Panc1 (cell line): ENCODE measurements at regions not wholly inside any gene's neighbourhood (a gene's known extent, or its start where the extent isn't known, plus 50 kb on each side); places are given as distances from the start of the nearest gene placed in this dataset.

Source experiments
- CTCF ChIP-seq: fragments of 450-650 bp; IDR thresholded peaks from 2 replicates; pipeline ENCODE4 v1.5.1; 2017; ENCODE audit warnings: mild to moderate bottlenecking
- POLR2AphosphoS5 ChIP-seq: IDR thresholded peaks from 2 replicates; pipeline ENCODE4 v1.6.1; 2012; ENCODE audit warnings: mild to moderate bottlenecking, low read depth, low read length, moderate library complexity
- SIN3A ChIP-seq: IDR thresholded peaks from 2 replicates; pipeline ENCODE4 v1.6.1; 2012; ENCODE audit warnings: low read depth, mild to moderate bottlenecking, low read length, moderate library complexity, borderline replicate concordance; ENCODE audit not compliant: insufficient read depth
- TF ChIP-seq, protein P1 (sequence below), 2 experiments: IDR thresholded peaks; 2 replicates each; pipeline ENCODE4 v1.6.1; 2011 to 2012; ENCODE audit warnings: low read depth in 2 of 2, control low read depth in 1 of 2, low read length in 1 of 2, mild to moderate bottlenecking in 1 of 2, moderate library complexity in 1 of 2; ENCODE audit not compliant: insufficient read depth in 1 of 2

- TF ChIP-seq CTCF (no peak), SIN3A (no peak), POLR2AphosphoS5 (no peak)
- TF ChIP-seq, protein P1, sequence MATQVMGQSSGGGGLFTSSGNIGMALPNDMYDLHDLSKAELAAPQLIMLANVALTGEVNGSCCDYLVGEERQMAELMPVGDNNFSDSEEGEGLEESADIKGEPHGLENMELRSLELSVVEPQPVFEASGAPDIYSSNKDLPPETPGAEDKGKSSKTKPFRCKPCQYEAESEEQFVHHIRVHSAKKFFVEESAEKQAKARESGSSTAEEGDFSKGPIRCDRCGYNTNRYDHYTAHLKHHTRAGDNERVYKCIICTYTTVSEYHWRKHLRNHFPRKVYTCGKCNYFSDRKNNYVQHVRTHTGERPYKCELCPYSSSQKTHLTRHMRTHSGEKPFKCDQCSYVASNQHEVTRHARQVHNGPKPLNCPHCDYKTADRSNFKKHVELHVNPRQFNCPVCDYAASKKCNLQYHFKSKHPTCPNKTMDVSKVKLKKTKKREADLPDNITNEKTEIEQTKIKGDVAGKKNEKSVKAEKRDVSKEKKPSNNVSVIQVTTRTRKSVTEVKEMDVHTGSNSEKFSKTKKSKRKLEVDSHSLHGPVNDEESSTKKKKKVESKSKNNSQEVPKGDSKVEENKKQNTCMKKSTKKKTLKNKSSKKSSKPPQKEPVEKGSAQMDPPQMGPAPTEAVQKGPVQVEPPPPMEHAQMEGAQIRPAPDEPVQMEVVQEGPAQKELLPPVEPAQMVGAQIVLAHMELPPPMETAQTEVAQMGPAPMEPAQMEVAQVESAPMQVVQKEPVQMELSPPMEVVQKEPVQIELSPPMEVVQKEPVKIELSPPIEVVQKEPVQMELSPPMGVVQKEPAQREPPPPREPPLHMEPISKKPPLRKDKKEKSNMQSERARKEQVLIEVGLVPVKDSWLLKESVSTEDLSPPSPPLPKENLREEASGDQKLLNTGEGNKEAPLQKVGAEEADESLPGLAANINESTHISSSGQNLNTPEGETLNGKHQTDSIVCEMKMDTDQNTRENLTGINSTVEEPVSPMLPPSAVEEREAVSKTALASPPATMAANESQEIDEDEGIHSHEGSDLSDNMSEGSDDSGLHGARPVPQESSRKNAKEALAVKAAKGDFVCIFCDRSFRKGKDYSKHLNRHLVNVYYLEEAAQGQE (IDR thresholded peaks at IDR 0.05; ENCODE audit: insufficient read depth in 1 of 2, low read depth in 2 of 2, low read length in 1 of 2), result no peak
These were observed 312.8 kb upstream of the MDGA2 start for GRCh38 chr14:47988175-47988574.
